GM19468 (cell line): ENCODE measurements at regions not wholly inside any gene's neighbourhood (a gene's known extent, or its start where the extent isn't known, plus 50 kb on each side); places are given as distances from the start of the nearest gene placed in this dataset.
"Not testable (repeated sequence)": the region's sequence is repeated elsewhere in the genome, so short reads cannot be mapped to it uniquely, and the experiment has no call there.

Source experiments
- ATAC-seq: cut with Tn5 transposase; IDR thresholded peaks from one replicate; pipeline ENCODE4 v1.9.1; 2021; ENCODE audit warnings: mild to moderate bottlenecking, moderate library complexity, moderate number of reproducible peaks; ENCODE audit not compliant: unreplicated experiment; ENCODE audit errors: extremely low read depth

DNA sequence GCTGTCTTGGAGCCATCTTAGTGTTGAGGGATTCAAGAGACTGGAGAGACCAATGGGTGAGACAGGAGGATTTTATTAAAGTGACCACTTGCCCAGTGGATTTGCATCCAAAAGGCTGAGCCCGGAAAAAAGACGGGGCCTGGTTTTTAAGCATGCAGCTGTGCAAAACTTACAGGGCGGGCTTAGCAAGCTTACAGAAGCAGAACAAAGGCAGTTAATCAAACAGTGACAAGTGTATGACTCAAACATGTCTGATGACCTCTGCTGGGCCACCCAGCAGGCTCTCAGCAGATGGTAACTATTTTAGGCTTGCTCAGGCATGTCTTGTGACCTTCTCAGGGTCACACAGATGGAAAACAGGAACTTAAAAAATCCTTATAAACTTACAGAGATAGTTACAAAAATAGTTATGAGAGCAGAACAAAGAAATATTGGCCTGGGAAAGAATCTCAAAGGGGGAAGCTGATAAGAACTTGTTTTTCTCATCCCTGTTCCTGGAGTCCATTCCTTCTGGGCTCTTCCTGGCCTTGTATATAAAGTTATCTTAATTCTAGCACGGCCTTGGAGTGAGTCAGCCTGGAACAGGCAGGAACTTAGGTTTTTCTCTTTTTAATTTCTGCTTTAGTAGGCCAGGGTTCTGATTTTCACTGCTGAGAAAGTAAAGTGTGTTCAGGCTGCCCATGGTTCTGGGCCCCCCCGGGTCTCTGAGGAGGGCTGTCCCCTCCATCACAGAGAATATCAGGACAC lies 141.3 kb downstream of the CCDC74A start:
- not testable (repeated sequence) for ATAC-seq

GRCh38 chr2:131671841-131672470 lies 144.3 kb downstream of the CCDC74A start:
- not testable (repeated sequence) for ATAC-seq

DNA sequence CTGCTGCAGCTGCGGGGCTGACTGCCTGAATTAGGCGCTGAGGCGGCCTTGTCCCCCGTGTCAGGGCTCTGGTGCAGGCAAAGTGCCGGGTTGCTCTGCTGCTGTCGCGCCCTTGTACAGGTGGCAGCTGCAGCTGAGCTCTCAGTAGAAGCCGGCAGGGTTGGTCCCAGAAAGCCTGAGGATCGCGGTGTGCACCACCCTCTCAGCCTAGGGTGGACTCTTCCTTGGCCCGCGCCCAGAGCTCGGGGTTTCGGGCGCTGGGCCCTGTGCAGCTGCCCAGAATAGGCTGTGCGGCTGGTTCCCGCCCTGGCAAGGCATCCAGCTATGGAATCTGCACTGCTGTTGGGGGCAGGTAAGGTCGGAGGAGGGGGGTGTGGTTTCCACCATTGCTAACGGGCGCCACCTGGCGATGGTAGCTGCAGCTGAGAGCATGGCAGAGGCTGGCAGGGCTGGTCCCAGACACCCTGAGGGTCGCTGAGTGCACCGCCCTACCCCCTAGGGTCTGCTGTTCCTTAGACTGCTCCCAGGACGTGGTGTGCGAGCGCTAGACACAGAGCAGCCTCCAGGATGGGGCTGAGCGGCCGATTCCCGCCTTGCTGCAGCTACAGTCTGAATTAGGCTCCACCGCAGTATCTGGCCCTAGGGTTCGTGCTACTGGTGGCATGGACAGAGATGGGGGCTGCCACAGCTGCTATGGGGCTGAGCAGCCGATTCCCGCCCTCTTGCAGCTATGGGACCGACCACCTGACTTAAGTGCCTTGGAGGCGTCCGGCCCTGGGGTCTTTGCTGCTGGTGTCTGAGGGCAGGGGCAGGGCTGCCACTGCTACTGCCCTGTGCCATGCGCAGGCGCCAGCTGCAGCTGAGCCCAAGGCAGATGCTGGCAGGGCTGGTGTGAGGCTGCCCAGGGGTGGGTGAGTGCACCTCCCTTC lies 145.0 kb downstream of the CCDC74A start:
- ATAC-seq, result peak; percentile 67

DNA sequence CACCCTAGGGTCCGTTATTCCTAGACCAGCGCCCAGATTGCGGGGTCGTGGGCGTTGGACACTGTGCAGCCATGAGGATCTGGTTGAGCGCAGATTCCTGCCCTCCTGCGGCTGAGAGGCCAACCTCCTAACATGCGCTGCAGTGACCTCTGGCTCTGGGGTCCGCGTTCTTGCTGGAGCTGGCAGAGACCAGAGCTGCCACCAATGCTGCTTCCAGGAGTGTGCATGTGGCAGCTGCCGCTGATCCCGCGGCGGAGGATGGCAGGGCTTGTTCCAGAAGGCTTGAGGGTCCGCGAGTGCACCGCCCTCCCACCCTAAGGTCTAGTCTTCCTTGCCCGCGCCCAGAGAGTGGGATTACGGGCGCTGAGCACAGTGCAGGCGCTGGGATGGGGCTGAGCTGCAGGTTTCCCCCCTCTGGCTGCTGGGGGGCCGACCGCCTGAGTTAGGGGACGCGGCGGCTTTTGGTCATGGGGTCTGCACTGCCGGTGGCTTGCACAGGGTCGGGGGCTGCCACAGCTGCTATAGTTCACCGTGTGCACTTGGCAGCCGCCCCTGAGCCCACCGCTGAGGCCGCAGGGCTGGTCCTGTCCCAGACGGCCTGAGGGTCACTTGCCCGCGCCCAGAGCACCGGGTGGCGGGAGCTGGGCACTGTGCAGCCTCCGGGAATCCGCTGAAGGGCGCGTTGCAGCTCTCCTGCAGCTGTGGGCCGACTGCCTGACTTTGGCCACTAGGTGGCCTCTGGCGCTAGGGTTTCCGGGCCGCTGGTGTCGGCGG lies 145.9 kb downstream of the CCDC74A start:
- ATAC-seq, result peak; percentile 81

GRCh38 chr2:131674174-131674507 lies 146.5 kb downstream of the CCDC74A start:
- ATAC-seq, result no peak

DNA sequence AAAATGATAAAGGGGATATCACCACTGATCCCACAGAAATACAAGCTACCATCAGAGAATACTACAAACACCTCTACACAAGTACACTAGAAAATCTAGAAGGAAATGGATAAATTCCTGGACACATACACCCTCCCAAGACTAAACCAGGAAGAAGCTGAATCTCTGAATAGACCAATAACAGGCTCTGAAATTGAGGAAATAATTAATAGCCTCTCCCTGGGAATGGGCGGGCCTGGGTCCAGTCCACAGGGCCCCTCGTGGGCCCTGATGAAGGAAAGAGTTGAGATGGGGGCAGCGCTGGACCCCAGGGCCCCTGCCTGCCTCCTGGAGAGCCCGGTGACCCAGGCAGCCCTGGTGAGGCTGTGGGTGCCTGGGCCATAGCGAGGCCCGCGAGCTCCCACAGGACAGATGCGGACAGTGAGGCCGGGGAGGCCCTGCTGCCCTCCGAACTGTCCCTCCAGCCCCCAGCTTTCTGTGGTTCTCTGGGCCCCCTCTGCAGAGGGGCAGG lies 154.0 kb downstream of the CCDC74A start:
- not testable (repeated sequence) for ATAC-seq

- ATAC-seq, result peak; percentile 99
These were observed 154.6 kb downstream of the CCDC74A start for GRCh38 chr2:131682122-131682944.

GRCh38 chr2:131682945-131683330 lies 155.2 kb downstream of the CCDC74A start:
- ATAC-seq, result not testable (repeated sequence)

DNA sequence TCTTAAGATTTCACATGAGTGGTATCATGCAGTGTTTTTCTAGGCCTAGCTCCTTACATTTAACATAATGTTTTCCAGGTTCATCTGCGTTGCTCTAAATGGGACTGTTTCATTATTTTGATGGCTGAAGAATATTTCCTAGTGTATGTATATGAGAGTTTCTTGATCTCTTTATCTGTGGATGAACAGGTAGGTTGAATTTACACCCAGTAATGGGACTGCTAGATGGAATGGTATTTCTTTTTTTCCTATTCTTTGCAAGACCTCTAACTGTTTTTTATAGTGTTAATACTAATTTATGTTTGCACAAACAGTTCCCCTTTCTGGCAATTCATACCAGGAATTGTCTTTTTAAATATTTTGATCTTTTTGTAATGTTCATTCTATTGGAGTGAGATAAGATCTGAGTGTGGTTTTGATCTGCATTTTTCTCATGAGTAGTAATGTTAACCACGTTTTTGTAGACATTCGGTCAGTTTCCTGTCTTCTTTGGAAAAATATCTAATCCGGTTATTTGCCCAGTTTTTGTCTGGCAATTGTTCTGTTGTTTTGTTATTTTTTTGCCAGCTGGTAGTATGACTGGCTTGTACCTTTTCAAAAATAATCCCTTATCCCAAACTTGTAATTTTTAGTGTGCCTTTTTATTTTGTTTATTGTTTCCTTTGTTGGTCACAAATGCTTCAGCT lies 157.1 kb downstream of the CCDC74A start:
- ATAC-seq, result not testable (repeated sequence)

GRCh38 chr2:131686164-131686893 lies 158.6 kb downstream of the CCDC74A start:
- ATAC-seq, result not testable (repeated sequence)

- not testable (repeated sequence) for ATAC-seq
These were observed 159.2 kb downstream of the CCDC74A start for GRCh38 chr2:131686894-131687238.

DNA sequence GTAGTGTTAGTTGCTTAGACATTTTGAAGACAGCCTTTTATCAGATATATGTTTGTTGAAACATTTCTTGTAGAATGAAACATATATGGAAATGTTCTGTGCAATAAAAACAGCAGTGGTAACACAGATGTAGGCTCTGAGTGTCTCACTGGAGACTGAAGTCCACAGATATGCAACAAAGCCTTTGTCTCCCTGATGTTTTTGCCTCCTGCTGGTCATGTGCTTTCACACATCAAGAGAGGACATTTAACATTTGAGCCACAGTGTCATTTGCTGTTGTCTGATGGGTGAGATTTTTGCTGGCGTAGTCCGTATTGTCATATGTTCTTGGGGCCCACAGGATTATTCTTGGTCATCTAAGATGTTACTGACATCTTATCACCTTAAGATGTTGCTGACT lies 161.4 kb downstream of the CCDC74A start:
- not testable (repeated sequence) for ATAC-seq

DNA sequence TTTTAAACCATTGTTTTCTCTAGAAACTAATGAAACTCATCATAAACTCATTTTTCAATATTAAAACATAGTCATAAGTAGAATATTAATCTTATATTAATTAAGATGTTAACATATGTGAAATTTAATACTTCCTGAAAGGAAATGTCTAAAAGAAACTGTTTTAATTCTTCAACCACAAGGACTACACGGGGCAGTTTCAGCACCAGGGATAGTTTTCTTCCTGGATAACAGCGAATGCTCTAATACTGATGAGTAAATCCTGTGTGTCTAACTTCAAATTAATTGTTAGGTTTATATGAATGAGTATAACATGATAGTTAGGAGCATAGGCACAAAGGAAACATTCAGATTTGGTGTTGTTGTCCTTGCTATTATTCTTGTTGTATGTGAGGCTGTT lies 183.6 kb downstream of the CCDC74A start:
- not testable (repeated sequence) for ATAC-seq

DNA sequence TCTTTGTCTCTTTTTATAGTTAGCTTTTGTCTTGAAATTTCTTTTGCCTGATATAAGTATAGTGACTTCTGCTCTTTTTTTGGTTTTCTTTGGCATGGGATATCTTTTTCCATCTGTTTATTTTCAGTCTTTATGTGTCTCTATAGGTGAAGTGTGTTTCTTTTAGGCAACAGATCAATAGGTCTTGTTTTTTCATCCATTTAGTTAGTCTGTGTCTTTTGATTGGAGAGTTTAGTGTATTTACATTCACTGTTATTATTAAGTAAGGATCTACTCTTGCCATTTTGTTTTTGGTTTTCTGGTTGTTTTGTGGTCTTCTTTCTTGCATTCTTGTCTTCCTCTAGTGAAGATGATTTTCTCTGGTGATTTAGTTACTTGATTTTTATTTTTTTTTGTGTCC lies 190.2 kb downstream of the CCDC74A start:
- not testable (repeated sequence) for ATAC-seq

DNA sequence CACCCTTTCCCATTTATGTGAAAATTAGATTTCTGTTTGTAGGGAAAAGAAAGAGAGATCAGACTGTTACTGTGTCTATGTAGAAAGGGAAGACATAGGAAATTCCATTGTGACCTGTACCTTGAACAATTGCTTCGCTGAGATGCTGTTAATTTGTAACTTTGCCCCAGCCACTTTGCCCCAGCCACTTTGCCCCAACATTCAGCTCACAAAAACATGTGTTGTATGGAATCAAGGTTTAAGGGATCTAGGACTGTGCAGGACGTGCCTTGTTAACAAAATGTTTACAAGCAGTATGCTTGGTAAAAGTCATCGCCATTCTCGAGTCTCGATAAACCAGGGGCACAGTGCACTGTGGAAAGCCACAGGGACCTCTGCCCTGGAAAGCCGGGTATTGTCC lies 193.5 kb downstream of the CCDC74A start:
- ATAC-seq, result not testable (repeated sequence)

DNA sequence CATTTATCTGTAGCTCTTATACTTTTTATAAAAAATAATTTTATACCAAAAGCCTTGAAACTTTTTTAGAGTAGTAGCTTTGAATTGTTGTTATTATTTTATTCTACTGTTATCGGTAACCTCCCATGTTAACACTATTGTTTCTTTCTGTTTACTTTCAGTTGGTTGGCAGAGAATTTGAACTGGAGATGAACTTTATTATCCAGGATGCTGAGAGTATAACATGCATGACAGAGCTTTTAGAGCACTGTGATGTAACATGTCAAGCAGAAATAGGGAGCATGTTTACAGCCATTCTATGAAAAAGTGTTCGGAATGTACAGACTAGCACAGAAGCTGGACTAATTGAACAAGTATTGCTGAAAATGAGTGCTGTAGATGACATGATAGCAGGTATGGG lies 194.6 kb downstream of the CCDC74A start:
- not testable (repeated sequence) for ATAC-seq

DNA sequence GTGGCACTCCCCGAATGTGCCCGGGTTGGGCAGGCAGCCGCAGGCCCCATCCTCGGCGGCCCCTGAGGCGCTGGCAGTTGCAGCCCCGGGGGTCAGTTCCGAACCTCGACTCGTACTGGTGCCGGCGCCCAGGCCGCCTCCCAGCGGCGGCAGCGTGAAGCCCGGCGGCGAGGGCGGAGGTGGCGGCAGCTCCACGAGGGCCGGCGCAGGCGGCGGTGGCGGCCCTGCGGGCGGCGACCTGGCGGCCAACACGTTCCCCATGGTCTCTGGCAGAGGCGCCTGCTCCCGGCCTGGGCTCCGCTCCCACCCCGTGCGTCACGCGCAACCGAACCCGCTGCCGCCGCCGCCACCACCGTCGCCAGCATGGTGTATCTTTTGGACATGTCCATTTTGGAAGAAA lies 196.3 kb downstream of the CCDC74A start:
- no peak for ATAC-seq

DNA sequence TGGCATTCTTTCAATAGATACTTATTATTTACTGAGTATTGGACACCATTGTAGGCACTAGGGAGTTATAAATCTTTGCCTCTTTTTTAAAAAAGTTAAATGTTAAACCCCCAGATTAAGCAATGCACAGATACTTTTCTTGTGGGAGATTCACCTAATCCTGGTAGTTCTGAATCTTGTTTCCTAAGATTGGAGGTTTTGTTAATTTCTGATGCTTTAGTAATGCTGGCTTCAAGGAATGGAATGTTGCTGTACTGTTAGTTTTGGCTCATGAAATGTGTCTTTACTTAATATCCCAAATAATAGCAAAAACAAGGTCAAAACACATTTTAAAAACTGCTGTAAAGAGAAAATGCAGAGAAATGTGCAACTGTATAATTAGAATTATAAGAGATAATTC lies 200.8 kb downstream of the CCDC74A start:
- not testable (repeated sequence) for ATAC-seq
